ENCODE measurements at regions not wholly inside any gene's neighbourhood (a gene's known extent, or its start where the extent isn't known, plus 50 kb on each side); places are given as distances from the start of the nearest gene placed in this dataset.
A peak's percentile ranks its signal among the peaks of the same experiment; 100 is the strongest.

GRCh38 chr13:26989957-26990713 lies 181.5 kb downstream of the USP12 start:
- CTCF ChIA-PET (ENCODE audit: partially characterized antibody), result interaction anchor here (0.7 to 8.6 kb wide), 6 partner anchors 11 to 371 kb away, joined by 3 to 164 read pairs (median 5); no protein-coding TSS in a partner anchor
- DNase-seq (ENCODE audit: low read depth in 1 of 2, low spot score in 2 of 2) (no peak), FAIRE-seq (no peak)
- H3K14ac ChIP-seq (ENCODE audit: insufficient read length), result no peak overlapping the region
- WGBS, 2 experiments (ENCODE audit: extremely low coverage in 1 of 2, insufficient coverage in 1 of 2, insufficient read length in 1 of 2, insufficient replicate concordance in 2 of 2, low coverage in 1 of 2, low lambda C conversion rate in 2 of 2, missing lambda C conversion rate in 1 of 2), result 91% methylated on average over 16 of the region's 16 CpGs; no CpG with 5 or more reads in 1 of the 2 experiments
- no peak overlapping the region for H2AFZ ChIP-seq (ENCODE audit: low read length)
- no peak overlapping the region for H2BK12ac ChIP-seq (ENCODE audit: low read depth, low read length)
- H2BK5ac ChIP-seq (ENCODE audit: low read depth, low read length), result no peak overlapping the region
- H2BK20ac ChIP-seq (ENCODE audit: low read length), result no peak overlapping the region
- no peaks in the 10 kb centered on the region for H3K23me2 ChIP-seq (ENCODE audit: low read depth, low read length)
- H3K4me1 ChIP-seq (replicated peaks in 1 of 4; ENCODE audit: control insufficient read depth in 3 of 4, insufficient read depth in 4 of 4, low read length in 3 of 4), result no peaks in the 10 kb centered on the region
- no peak overlapping the region for H3K56ac ChIP-seq (replicated peaks; ENCODE audit: insufficient read length, low read depth, low read length)
- H4K91ac ChIP-seq (replicated peaks; ENCODE audit: insufficient read length, low read length), result no peak overlapping the region
- no peak overlapping the region for H2BK15ac ChIP-seq (ENCODE audit: low read length)
- 0 out of 2 replicates have a peak overlapping the region, but pooled peaks have one; percentile 9 for H4K8ac ChIP-seq (ENCODE audit: extremely low read depth, insufficient read depth, low read length)
- H3K36me3 ChIP-seq (ENCODE audit: control insufficient read depth in 2 of 4, insufficient read depth in 4 of 4, low read length in 3 of 4), result no peaks in the 10 kb centered on the region
- no peak overlapping the region for H3K4me2 ChIP-seq (ENCODE audit: insufficient read depth in 1 of 2, low read depth in 2 of 2, low read length in 2 of 2)
- no peak overlapping the region for H2BK120ac ChIP-seq (replicated peaks; ENCODE audit: low read depth, low read length)
- POLR2A ChIA-PET (ENCODE audit: partially characterized antibody), result interaction anchor here (0.6 kb wide), 1 partner anchor 34 kb away, joined by 4 read pairs; no protein-coding TSS in a partner anchor
- H4K5ac ChIP-seq (ENCODE audit: insufficient read length, low read depth, low read length), result no peak overlapping the region
- no peak overlapping the region for H3K4me3 ChIP-seq (ENCODE audit: extremely low read depth in 1 of 4, insufficient read depth in 2 of 4, low read depth in 3 of 4, low read length in 4 of 4)
- no peak overlapping the region for H3K4ac ChIP-seq (replicated peaks; ENCODE audit: insufficient read length, low read depth, low read length)
- no peaks in the 10 kb centered on the region for H3K9me3 ChIP-seq (ENCODE audit: insufficient read depth in 2 of 2, low read depth in 1 of 2, low read length in 1 of 2)
- H3K9ac ChIP-seq (replicated peaks in 1 of 4; ENCODE audit: extremely low read depth in 1 of 4, low read depth in 3 of 4, low read length in 3 of 4), result no peak overlapping the region
- no peaks in the 10 kb centered on the region for H3K79me2 ChIP-seq (ENCODE audit: control insufficient read depth in 1 of 2, insufficient read depth in 2 of 2, low read length in 2 of 2)
- no peak overlapping the region for H3K23ac ChIP-seq (ENCODE audit: insufficient read length)
- no peak overlapping the region for H3K18ac ChIP-seq (ENCODE audit: extremely low read depth, low read length)
- no peaks in the 10 kb centered on the region for H3K79me1 ChIP-seq (ENCODE audit: low read depth, low read length)
- no peak overlapping the region for H3K27ac ChIP-seq (ENCODE audit: low read depth, low read length)
- TF ChIP-seq SIX5 (IDR thresholded peaks at IDR 0.05; ENCODE audit: low read depth, low read length) (no peak), RNF2 (IDR thresholded peaks at IDR 0.05; ENCODE audit: borderline replicate concordance, low read depth, low read length, missing control alignments, poor library complexity, severe bottlenecking) (no peak), KDM5A (IDR thresholded peaks at IDR 0.05; ENCODE audit: low read length) (no peak), E2F6 (IDR thresholded peaks at IDR 0.05) (no peak), EP300 (IDR thresholded peaks at IDR 0.05; ENCODE audit: borderline replicate concordance in 1 of 2, low read depth in 2 of 2, low read length in 2 of 2) (no peak)
- no peak overlapping the region for H2AK5ac ChIP-seq (ENCODE audit: low read depth, low read length)
- H4K20me1 ChIP-seq (replicated peaks in 1 of 2; ENCODE audit: control insufficient read depth in 1 of 2, insufficient read depth in 2 of 2, low read length in 2 of 2), result no peaks in the 10 kb centered on the region
- no peaks in the 10 kb centered on the region for H3K27me3 ChIP-seq (replicated peaks in 1 of 4; ENCODE audit: control insufficient read depth in 3 of 4, extremely low read depth in 1 of 4, insufficient read depth in 3 of 4, low read length in 3 of 4)

All from H1 (cell line).